ENCODE measurements at regions not wholly inside any gene's neighbourhood (a gene's known extent, or its start where the extent isn't known, plus 50 kb on each side); places are given as distances from the start of the nearest gene placed in this dataset.

DNA sequence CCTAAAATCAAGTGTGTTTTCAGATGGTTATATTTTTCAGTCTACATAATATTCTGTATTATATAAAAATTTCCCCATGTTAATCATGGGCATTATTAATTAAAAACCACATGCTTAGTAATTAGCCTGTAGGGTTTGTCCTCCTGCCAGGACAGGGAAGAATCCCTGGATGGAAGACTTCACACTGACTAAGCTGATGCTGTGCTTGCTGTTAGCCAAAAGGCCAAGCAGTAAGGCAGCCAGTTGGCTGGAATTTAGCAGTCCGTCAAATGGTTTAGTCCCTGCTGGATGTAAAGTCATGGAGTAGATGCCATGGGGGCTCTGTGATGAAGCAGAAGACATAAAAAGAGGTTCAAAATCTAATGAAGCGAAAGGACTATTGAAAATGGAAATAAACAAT, 168.0 kb upstream of the OBI1 start:
- no peak for TF ChIP-seq POLR2A (IDR thresholded peaks at IDR 0.05)
- TF ChIP-seq, protein P1, sequence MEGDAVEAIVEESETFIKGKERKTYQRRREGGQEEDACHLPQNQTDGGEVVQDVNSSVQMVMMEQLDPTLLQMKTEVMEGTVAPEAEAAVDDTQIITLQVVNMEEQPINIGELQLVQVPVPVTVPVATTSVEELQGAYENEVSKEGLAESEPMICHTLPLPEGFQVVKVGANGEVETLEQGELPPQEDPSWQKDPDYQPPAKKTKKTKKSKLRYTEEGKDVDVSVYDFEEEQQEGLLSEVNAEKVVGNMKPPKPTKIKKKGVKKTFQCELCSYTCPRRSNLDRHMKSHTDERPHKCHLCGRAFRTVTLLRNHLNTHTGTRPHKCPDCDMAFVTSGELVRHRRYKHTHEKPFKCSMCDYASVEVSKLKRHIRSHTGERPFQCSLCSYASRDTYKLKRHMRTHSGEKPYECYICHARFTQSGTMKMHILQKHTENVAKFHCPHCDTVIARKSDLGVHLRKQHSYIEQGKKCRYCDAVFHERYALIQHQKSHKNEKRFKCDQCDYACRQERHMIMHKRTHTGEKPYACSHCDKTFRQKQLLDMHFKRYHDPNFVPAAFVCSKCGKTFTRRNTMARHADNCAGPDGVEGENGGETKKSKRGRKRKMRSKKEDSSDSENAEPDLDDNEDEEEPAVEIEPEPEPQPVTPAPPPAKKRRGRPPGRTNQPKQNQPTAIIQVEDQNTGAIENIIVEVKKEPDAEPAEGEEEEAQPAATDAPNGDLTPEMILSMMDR (IDR thresholded peaks at IDR 0.05) = no peak
